CD14-positive monocyte (primary cell): ENCODE measurements at regions not wholly inside any gene's neighbourhood (a gene's known extent, or its start where the extent isn't known, plus 50 kb on each side); places are given as distances from the start of the nearest gene placed in this dataset.

ENCODE experiments used
- DNase-seq, 3 donors: peaks; one replicate each; pipeline ENCODE4 v3.0.0-alpha.2; 2011 to 2022
- H2AFZ ChIP-seq: 2 replicates; pipeline ENCODE4 v1.6.0; 2012; ENCODE audit warnings: mild to moderate bottlenecking, low read depth, low read length, inconsistent platforms; ENCODE audit not compliant: insufficient read depth, poor library complexity, severe bottlenecking
- H3K27ac ChIP-seq, 2 donors: 1 replicate in 1 of 2; 2 replicates in 1 of 2; pipeline ENCODE4 v1.5.1; 2012 to 2013; ENCODE audit warnings: low read length in 2 of 2, control low read depth in 1 of 2, inconsistent platforms in 1 of 2, low read depth in 1 of 2, mild to moderate bottlenecking in 1 of 2
- H3K27me3 ChIP-seq, 2 donors: one replicate each; pipeline versions ENCODE4 v1.6.0 to v1.6.1; 2011 to 2013; ENCODE audit warnings: low read length in 2 of 2; ENCODE audit not compliant: control insufficient read depth in 2 of 2, insufficient read depth in 2 of 2
- H3K36me3 ChIP-seq, 2 donors: replicated peaks in 1 of 2; 1 replicate in 1 of 2; 2 replicates in 1 of 2; pipeline versions ENCODE4 v1.5.1 to v1.6.1; 2012 to 2013; ENCODE audit warnings: low read length in 2 of 2, control low read depth in 1 of 2, inconsistent platforms in 1 of 2, mild to moderate bottlenecking in 1 of 2; ENCODE audit not compliant: insufficient read depth in 2 of 2, control insufficient read depth in 1 of 2
- H3K4me1 ChIP-seq, 2 donors: 1 replicate in 1 of 2; 2 replicates in 1 of 2; pipeline versions ENCODE4 v1.5.1 to v1.6.1; 2012 to 2013; ENCODE audit warnings: low read length in 2 of 2, control low read depth in 1 of 2, inconsistent platforms in 1 of 2, mild to moderate bottlenecking in 1 of 2, moderate library complexity in 1 of 2; ENCODE audit not compliant: insufficient read depth in 2 of 2, control insufficient read depth in 1 of 2
- H3K4me2 ChIP-seq: replicated peaks from 2 replicates; pipeline ENCODE3; 2012; ENCODE audit warnings: low read length, moderate library complexity, mild to moderate bottlenecking; ENCODE audit not compliant: poor library complexity, severe bottlenecking; ENCODE audit errors: extremely low read depth
- H3K4me3 ChIP-seq, 3 experiments: fragments of 200-600 bp in 1 of 3; sonication (generic) in 1 of 3; replicated peaks in 1 of 3; 1 replicate in 2 of 3; 2 replicates in 1 of 3; pipeline ENCODE4 v1.5.1; 2011 to 2013; ENCODE audit warnings: low read length in 3 of 3, mild to moderate bottlenecking in 3 of 3, control low read depth in 2 of 3, low read depth in 2 of 3, inconsistent platforms in 1 of 3, moderate library complexity in 1 of 3
- H3K79me2 ChIP-seq: 2 replicates; pipeline ENCODE4 v1.6.0; 2012; ENCODE audit warnings: mild to moderate bottlenecking, control low read depth, inconsistent platforms, low read length, moderate library complexity; ENCODE audit not compliant: insufficient read depth
- H3K9ac ChIP-seq: 2 replicates; pipeline ENCODE4 v1.6.0; 2017; ENCODE audit warnings: low read length, mild to moderate bottlenecking; ENCODE audit not compliant: insufficient read depth, poor library complexity, severe bottlenecking
- H3K9me3 ChIP-seq, 2 donors: replicated peaks in 1 of 2; 1 replicate in 1 of 2; 2 replicates in 1 of 2; pipeline versions ENCODE4 v1.5.1 to v1.6.1; 2012 to 2013; ENCODE audit warnings: low read length in 2 of 2, control low read depth in 1 of 2; ENCODE audit not compliant: control insufficient read depth in 1 of 2, insufficient read depth in 1 of 2
- H4K20me1 ChIP-seq: 2 replicates; pipeline ENCODE4 v1.6.0; 2012; ENCODE audit warnings: mild to moderate bottlenecking, low read length, control low read depth, moderate library complexity; ENCODE audit not compliant: insufficient read depth
- H3K27ac Mint-ChIP-seq, 7 donors: one replicate each; pipeline ENCODE4 v1.8.0; 2020; ENCODE audit warnings: mild to moderate bottlenecking in 7 of 7, mixed read lengths in 7 of 7, moderate library complexity in 6 of 7, inconsistent platforms in 2 of 7
- H3K27me3 Mint-ChIP-seq, 3 donors: one replicate each; pipeline ENCODE4 v1.8.0; 2021 to 2022; ENCODE audit warnings: low read depth in 3 of 3, mild to moderate bottlenecking in 3 of 3, mixed read lengths in 3 of 3, moderate library complexity in 3 of 3, inconsistent platforms in 1 of 3
- H3K36me3 Mint-ChIP-seq, 2 donors: one replicate each; pipeline ENCODE4 v1.8.0; 2020; ENCODE audit warnings: mixed read lengths in 2 of 2, inconsistent platforms in 1 of 2, mild to moderate bottlenecking in 1 of 2
- H3K4me1 Mint-ChIP-seq: one replicate; pipeline ENCODE4 v1.8.0; 2020; ENCODE audit warnings: mild to moderate bottlenecking, mixed read lengths
- H3K4me3 Mint-ChIP-seq, 2 donors: one replicate each; pipeline ENCODE4 v1.8.0; 2020; ENCODE audit warnings: mild to moderate bottlenecking in 2 of 2, mixed read lengths in 2 of 2, moderate library complexity in 1 of 2
- H3K9me3 Mint-ChIP-seq, 7 donors: one replicate each; pipeline ENCODE4 v1.8.0; 2020 to 2022; ENCODE audit warnings: mixed read lengths in 7 of 7, mild to moderate bottlenecking in 6 of 7, moderate library complexity in 6 of 7, inconsistent platforms in 2 of 7
- CTCF ChIP-seq: fragments of 200-600 bp; IDR thresholded peaks from one replicate; pipeline ENCODE4 v1.8.0; 2022; ENCODE audit warnings: antibody characterized with exemption, mild to moderate bottlenecking
- WGBS: methylation state at CpG from one replicate; pipeline ENCODE4 v1.1.5; 2013; ENCODE audit warnings: missing lambda C conversion rate; ENCODE audit not compliant: insufficient coverage; 5-methylcytosine and 5-hydroxymethylcytosine counted together
- intact Hi-C, 2 donors: fragments of 100-400 bp; cut with micrococcal nuclease; formaldehyde crosslinking; loops; one replicate each; pipeline versions ENCODE4 v1.15.0 to v1.15.1; 2023

GRCh38 chr9:29233193-29233592, 1659.9 kb upstream of the C9orf72 start:
- Mint-ChIP-seq H3K4me1 (no peaks in the 10 kb centered on the region), H3K27me3 (peaks cover 0 to 1% (median 0%) of the 10 kb centered on the region in 3 donors), H3K9me3 (peaks cover 0 to 3% (median 0%) of the 10 kb centered on the region in 7 donors), H3K4me3 (no peak overlapping the region), H3K36me3 (no peaks in the 10 kb centered on the region), H3K27ac (no peak overlapping the region)
- Histone ChIP-seq H3K4me3 (no peak overlapping the region), H2AFZ (no peak overlapping the region), H3K79me2 (no peaks in the 10 kb centered on the region), H3K27me3 (no peaks in the 10 kb centered on the region), H3K27ac (no peak overlapping the region), H3K9me3 (peaks cover 0 to 3% of the 10 kb centered on the region in 2 donors), H3K4me2 (no peak overlapping the region), H3K4me1 (no peaks in the 10 kb centered on the region), H3K9ac (no peak overlapping the region), H4K20me1 (no peaks in the 10 kb centered on the region), H3K36me3 (no peaks in the 10 kb centered on the region)
- no peak for DNase-seq
- intact Hi-C loops = no loop called here
- no peak for TF ChIP-seq CTCF
- WGBS = 89% methylated on average over 1 of the region's 2 CpGs

- no peaks in the 10 kb centered on the region for H4K20me1 ChIP-seq
- no peak for DNase-seq
- intact Hi-C loops = no loop called here
Measured at GRCh38 chr9:29241320-29241719, 1668.0 kb upstream of the C9orf72 start.

More at GRCh38 chr9:29241320-29241719, 1668.0 kb upstream of the C9orf72 start:
- Histone ChIP-seq H3K27ac (no peak overlapping the region), H3K79me2 (no peaks in the 10 kb centered on the region), H3K27me3 (no peaks in the 10 kb centered on the region), H3K36me3 (no peaks in the 10 kb centered on the region), H3K4me1 (no peaks in the 10 kb centered on the region), H3K9ac (no peak overlapping the region), H3K4me3 (no peak overlapping the region), H3K4me2 (no peak overlapping the region), H2AFZ (no peak overlapping the region), H3K9me3 (peaks cover 0 to 3% of the 10 kb centered on the region in 2 donors)
- WGBS = no CpG with 5 or more reads among the region's 1 CpG
- TF ChIP-seq CTCF = no peak
- no peaks in the 10 kb centered on the region for H3K27me3 Mint-ChIP-seq
- no peak overlapping the region for H3K4me3 Mint-ChIP-seq
- no peaks in the 10 kb centered on the region for H3K4me1 Mint-ChIP-seq
- H3K27ac Mint-ChIP-seq = no peak overlapping the region
- H3K36me3 Mint-ChIP-seq = no peaks in the 10 kb centered on the region
- H3K9me3 Mint-ChIP-seq = peaks cover 0 to 2% (median 2%) of the 10 kb centered on the region in 7 donors
